ENCODE measurements at regions not wholly inside any gene's neighbourhood (a gene's known extent, or its start where the extent isn't known, plus 50 kb on each side); places are given as distances from the start of the nearest gene placed in this dataset.

GRCh38 chr1:88074661-88075060, 609.4 kb upstream of the PKN2 start:
- H3K9me3 ChIP-seq = no peaks in the 10 kb centered on the region
- WGBS = 92% methylated on average over 2 of the region's 2 CpGs
- H3K4me1 ChIP-seq = no peaks in the 10 kb centered on the region
- H3K4me3 ChIP-seq = no peak overlapping the region
- TF ChIP-seq POLR2AphosphoS5 (IDR thresholded peaks at IDR 0.05) = no peak
- no peak for TF ChIP-seq CTCF (IDR thresholded peaks at IDR 0.05)
- no peak for TF ChIP-seq POLR2A (IDR thresholded peaks at IDR 0.05)
- no peak for TF ChIP-seq EP300 (IDR thresholded peaks at IDR 0.05)
- no peak overlapping the region for H3K27ac ChIP-seq
- H3K36me3 ChIP-seq = no peaks in the 10 kb centered on the region
- DNase-seq (ENCODE audit: low spot score in 2 of 2) = no peak
- no peaks in the 10 kb centered on the region for H3K27me3 ChIP-seq

- no peaks in the 10 kb centered on the region for H3K9me3 ChIP-seq
- H3K36me3 ChIP-seq = no peaks in the 10 kb centered on the region
- WGBS = 87% methylated on average over 1 of the region's 1 CpG
- DNase-seq (ENCODE audit: low spot score in 2 of 2) = no peak
- H3K27me3 ChIP-seq = no peaks in the 10 kb centered on the region
- no peak overlapping the region for H3K27ac ChIP-seq
- no peak overlapping the region for H3K4me3 ChIP-seq
- H3K4me1 ChIP-seq = no peaks in the 10 kb centered on the region
- no peak for TF ChIP-seq CTCF (IDR thresholded peaks at IDR 0.05)
- TF ChIP-seq POLR2A (IDR thresholded peaks at IDR 0.05) = no peak
Observed at GRCh38 chr1:88075813-88076212, 608.3 kb upstream of the PKN2 start.

GRCh38 chr1:88079036-88079435, 605.0 kb upstream of the PKN2 start:
- TF ChIP-seq POLR2A (IDR thresholded peaks at IDR 0.05) = no peak
- TF ChIP-seq CTCF (IDR thresholded peaks at IDR 0.05) = no peak
- TF ChIP-seq EP300 (IDR thresholded peaks at IDR 0.05) = no peak
- no peak for TF ChIP-seq POLR2AphosphoS5 (IDR thresholded peaks at IDR 0.05)
- Histone ChIP-seq H3K4me1 (no peaks in the 10 kb centered on the region), H3K36me3 (no peaks in the 10 kb centered on the region), H3K27me3 (no peaks in the 10 kb centered on the region), H3K27ac (no peak overlapping the region), H3K4me3 (no peak overlapping the region), H3K9me3 (no peaks in the 10 kb centered on the region)
- 70% methylated on average over 1 of the region's 1 CpG for WGBS
- no peak for DNase-seq (ENCODE audit: low spot score in 2 of 2)

- TF ChIP-seq POLR2A (IDR thresholded peaks at IDR 0.05) = no peak
- no peak for TF ChIP-seq POLR2AphosphoS5 (IDR thresholded peaks at IDR 0.05)
- TF ChIP-seq EP300 (IDR thresholded peaks at IDR 0.05) = no peak
- TF ChIP-seq CTCF (IDR thresholded peaks at IDR 0.05) = no peak
- H3K9me3 ChIP-seq = no peaks in the 10 kb centered on the region
- H3K4me1 ChIP-seq = no peaks in the 10 kb centered on the region
- DNase-seq (ENCODE audit: low spot score in 2 of 2) = no peak
- no peak overlapping the region for H3K4me3 ChIP-seq
- H3K27ac ChIP-seq = no peak overlapping the region
- no peaks in the 10 kb centered on the region for H3K36me3 ChIP-seq
- no peaks in the 10 kb centered on the region for H3K27me3 ChIP-seq
Observed at GRCh38 chr1:88080875-88081274, 603.2 kb upstream of the PKN2 start.

- no peak for DNase-seq (ENCODE audit: low spot score in 2 of 2)
- Histone ChIP-seq H3K27ac (no peak overlapping the region), H3K4me1 (no peaks in the 10 kb centered on the region), H3K4me3 (no peak overlapping the region), H3K36me3 (no peaks in the 10 kb centered on the region), H3K27me3 (no peaks in the 10 kb centered on the region), H3K9me3 (no peaks in the 10 kb centered on the region)
- no peak for TF ChIP-seq POLR2AphosphoS5 (IDR thresholded peaks at IDR 0.05)
- TF ChIP-seq EP300 (IDR thresholded peaks at IDR 0.05) = no peak
- 90% methylated on average over 5 of the region's 8 CpGs for WGBS
Observed at GRCh38 chr1:88088481-88088880, 595.6 kb upstream of the PKN2 start.

GRCh38 chr1:88089961-88090360, 594.1 kb upstream of the PKN2 start:
- Histone ChIP-seq H3K9me3 (no peaks in the 10 kb centered on the region), H3K4me1 (no peaks in the 10 kb centered on the region), H3K27ac (no peak overlapping the region), H3K36me3 (no peaks in the 10 kb centered on the region), H3K4me3 (no peak overlapping the region), H3K27me3 (no peaks in the 10 kb centered on the region)
- DNase-seq (ENCODE audit: low spot score in 2 of 2) = no peak
- TF ChIP-seq CTCF (IDR thresholded peaks at IDR 0.05) = no peak
- no peak for TF ChIP-seq POLR2AphosphoS5 (IDR thresholded peaks at IDR 0.05)
- TF ChIP-seq EP300 (IDR thresholded peaks at IDR 0.05) = no peak
- no peak for TF ChIP-seq POLR2A (IDR thresholded peaks at IDR 0.05)
- 0% methylated on average over 1 of the region's 1 CpG for WGBS

Measured in suprapubic skin (tissue), 4 donors.